NCI-H748 treated with DMSO at 0.1 percent for 48 hours (cell line): ENCODE measurements at regions not wholly inside any gene's neighbourhood (a gene's known extent, or its start where the extent isn't known, plus 50 kb on each side); places are given as distances from the start of the nearest gene placed in this dataset.
"Not testable (repeated sequence)": the region's sequence is repeated elsewhere in the genome, so short reads cannot be mapped to it uniquely, and the experiment has no call there.

Source experiments
- DNase-seq: peaks from one replicate; lab custom pipeline; 2025; lab: John Stamatoyannopoulos, UW

DNA sequence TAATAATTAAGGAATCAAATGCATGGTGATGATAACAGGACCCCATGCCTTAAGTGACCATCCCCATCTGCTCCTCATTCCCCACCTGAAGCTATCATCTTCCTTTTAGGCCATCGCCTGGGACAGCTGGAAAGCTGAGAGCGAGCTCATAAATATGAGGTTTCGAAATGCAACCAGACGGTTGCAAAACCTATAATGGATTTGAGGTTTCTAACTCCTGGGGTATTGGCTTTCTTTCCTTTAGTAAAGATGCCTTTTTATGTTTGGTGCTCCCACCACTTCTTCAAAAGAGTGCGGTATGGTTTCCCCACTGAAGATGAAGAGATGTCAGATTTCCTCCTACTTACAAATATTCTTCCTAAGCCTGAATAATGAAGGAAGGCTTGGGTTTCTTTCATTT lies 1589.5 kb upstream of the PIK3C3 start:
- no peak for DNase-seq

DNA sequence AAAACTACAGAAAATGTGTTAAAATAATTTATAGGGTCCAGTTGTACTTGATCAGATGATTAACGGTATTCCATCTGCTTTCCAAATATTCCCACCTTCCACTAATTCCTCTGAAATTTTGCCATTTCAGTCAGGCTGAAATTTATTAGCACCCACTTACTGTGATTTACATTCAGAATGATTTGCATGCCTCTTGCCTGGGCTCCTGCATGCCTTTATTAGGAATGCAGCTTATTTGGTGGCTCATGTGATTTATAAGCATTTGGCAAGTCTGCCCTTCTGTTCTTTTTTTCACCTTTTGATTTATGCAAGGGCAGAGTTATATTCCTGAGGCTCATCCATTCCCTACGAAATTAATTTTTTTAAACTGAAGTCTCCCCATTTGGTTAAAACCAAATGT lies 1594.5 kb upstream of the PIK3C3 start:
- DNase-seq: no peak

DNA sequence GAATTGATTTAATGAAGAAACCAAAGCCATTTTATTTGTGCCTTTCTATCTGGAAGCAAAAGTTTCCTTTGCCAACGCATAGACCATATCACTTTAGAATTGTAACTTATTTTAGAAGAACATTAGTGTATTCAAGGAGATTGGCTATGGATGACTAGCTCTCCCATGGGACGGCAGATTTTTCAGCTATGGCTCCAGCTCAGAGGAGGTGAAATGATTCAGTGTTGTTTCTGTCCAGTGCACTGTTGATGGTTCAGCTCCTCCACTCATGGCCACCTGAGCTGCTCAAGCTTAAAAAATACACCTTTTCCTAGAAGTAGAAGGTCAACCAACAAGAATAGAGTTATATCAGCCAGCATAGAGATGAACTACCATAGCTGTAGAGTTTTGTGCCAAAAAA lies 1597.5 kb upstream of the PIK3C3 start:
- no peak for DNase-seq

DNA sequence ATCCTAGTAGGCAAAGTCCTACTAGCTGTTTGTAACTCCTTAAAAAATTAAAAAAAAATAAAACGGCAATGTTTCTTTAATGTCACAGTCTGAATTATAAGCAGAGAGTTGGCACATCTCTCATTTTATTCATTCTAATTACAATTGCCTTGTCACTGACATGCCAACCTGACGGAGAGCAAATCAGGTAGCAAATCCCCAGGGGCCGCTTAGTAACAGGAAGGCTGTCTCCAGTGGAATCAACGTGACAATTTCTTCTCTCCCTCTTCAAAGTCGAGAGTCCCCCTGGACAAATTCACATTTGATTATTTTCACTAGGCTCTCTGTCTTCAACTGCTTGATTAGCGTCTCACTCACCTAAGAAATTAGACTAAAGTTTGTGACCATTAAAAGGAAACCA lies 1598.9 kb upstream of the PIK3C3 start:
- no peak for DNase-seq

DNA sequence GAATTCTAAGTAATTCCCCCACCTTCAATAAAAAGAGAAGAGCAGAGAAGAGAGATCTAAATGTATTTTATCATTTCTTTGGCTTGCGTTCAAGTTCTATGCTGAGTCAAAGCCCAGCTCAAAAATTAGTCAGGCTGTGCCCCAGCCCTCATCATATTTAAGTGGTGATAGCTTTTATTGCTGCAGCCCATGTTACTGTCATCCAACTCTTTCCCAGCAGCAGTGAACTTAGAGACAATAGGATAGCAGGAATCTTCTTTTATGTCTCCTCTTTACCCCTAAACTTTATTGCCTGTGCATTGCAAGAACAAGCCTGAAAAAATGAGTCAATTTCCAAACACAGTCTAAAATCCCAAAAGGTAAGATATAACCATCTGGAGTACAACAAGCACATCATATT lies 1599.3 kb upstream of the PIK3C3 start:
- DNase-seq: no peak

DNA sequence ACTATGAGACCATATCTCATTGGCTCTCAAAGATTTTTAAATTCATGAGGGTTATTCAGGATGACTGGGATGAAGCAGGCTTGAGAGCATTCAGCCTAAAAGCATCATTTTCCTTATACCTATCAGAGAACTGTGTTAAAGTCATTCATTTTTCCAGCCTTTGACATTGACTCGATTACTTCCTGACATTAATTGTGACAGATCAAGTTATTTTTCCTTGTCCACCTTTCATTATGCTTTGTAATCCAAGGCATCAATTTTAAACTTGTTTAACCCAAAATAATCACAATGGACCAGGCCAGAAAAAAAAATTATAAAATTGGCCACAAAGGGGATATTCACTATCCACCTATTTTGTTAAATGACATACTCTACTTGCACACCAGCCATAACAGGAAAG lies 1606.8 kb upstream of the PIK3C3 start:
- DNase-seq: no peak

DNA sequence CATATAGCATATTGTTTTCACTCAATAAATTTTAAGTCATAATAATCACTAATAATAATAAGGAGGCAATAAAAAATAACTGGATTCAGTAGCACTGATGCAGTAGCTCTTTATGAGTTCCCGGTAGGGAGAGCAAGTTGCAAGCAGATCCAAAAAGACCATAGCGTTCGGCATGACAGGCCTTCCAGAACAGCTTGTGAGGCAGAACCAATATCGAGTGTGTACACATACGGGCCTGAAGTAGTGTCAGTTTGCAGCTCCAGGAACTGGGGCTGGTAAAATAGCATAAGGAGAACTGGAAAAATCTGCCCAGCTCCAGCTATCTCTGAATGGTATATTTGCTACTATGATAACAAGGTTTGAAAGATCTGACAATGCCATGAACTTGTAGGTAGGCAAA lies 1607.8 kb upstream of the PIK3C3 start:
- DNase-seq: no peak

DNA sequence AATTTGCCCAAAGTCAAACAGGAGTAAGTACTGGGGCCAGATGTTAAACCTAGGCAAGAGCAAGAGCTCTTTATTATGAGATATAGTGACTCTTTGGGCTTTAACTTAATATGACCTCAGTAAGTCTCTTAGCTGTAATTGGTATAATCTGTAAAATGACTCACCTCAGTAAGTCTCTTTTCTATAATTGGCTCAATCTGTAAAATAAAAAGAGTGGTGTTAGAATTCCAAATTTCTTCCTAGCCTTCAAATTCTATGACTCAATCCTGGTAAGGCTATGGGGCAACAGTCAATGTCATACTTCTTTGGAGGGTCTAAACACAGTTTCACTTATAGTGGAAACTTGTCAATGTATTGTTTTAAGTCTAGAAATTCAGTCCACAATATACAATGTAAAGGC lies 1608.9 kb upstream of the PIK3C3 start:
- DNase-seq: no peak

DNA sequence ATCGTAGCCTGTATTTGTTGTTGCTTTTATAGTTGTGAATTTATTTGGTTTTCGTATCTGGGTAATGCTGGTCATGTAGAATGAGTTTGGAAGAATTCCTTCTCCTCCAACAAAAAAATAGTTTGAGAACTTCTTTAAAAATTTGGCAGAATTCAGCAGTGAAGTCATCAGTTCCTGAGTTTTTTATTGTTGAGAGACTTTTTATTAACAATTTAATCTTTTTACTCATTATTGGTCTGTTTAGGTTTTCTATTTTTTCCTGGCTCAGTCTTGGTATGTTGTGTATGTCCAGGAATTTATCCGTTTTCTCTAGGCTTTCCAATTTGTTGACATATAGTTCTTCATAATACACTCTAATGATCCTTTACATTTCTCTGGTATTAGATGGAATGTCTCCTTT lies 1613.3 kb upstream of the PIK3C3 start:
- DNase-seq: no peak

DNA sequence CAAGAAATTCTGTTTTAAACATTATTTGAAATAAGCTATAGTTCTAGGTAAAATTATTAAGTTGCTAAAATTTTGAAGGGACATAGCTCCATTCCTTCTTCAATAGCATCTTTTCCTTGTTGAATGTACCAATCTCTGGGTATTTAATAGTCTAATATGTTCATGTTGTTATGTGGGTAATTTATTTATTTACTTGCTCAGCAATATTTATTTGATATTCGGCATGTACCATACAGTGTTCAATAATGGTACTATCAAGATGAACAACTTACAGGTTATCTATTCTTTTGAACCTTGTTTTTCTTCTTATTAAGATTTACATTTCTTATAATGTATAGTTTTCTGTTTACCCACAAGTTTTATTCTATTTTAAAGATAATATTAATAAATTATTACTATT lies 1616.8 kb upstream of the PIK3C3 start:
- DNase-seq: no peak

DNA sequence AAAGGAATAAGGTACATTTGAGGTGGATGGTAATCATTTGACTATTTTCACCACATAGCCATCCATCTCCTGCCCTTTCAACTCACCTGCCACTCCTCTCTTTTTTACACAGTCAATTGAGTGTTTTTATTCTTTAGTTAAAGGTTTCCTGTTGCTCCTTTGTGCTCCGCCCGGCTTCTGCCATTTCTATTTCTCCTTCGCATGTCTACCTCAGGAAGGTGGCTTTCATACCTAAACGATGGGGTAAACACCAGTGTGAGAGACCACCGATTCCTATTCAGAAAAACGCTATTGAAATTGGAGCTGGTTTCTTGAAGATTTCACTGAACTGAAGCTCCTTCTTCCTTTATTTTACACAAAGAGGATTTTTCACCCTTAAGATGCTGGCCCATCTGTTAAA lies 1628.0 kb upstream of the PIK3C3 start:
- DNase-seq: no peak

DNA sequence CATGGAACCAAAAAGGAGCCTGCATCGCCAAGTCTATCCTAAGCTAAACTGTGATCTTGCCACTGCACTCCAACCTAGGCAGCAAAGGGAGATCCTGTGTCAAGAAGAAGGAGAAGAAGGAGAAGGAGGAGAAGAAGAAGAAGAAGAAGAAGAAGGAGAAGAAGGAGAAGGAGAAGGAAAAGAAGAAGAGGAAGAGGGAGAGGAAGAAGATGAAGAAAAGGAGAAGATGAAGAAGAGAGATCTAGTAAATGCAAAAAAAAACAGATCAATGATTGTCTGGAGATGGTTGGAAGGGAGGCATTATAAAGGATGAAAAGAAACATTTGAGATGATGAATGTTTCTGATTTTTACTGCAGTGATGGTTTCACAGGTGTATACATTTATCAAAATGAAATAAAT lies 1629.0 kb upstream of the PIK3C3 start:
- no peak for DNase-seq

DNA sequence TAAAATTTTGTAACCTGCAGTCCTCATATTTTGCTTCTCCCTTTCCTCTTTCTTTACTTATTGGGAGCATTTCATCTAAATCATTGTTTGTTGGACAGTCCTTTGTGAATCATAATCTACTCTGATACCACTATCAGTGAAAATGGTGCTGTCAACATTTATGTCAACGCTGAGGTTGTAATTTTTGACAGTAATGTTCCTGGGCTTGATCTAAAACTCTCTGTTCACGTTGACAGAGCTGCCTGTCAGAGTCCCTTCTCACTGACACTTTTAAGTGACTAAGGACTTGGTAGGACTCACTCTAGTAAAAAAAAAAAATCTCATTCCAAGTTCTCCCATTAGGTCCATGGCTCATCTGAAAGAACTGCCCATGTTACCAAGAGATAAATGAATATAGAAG lies 1640.8 kb upstream of the PIK3C3 start:
- DNase-seq: no peak

DNA sequence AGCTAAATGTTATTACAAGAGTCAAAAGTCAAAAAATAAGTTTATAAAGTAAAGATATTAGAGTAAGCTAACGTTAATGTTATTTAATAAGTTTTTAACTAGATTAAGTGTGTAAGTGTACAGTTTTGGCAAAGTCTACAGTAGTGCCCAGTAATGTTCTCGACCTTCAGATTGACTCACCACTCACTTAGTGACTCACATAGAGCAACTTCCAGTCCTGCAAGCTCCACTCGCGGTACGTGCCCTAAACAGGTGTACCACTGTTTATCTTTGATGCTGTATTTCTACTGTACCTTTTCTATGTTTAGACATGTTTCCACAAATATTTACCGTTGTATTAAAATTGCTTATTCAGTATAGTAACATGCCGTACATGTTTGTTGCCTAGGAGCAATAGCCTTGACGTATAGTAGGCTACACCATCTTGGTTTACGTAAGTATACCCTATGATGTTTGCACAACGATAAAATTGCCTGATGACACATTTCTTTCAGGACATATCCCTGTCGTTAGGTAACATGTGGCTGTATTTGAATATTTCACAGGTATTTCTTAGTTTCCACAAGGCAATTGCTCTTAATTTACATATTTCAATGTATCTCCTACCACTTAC lies 1641.9 kb upstream of the PIK3C3 start:
- no peak for DNase-seq

DNA sequence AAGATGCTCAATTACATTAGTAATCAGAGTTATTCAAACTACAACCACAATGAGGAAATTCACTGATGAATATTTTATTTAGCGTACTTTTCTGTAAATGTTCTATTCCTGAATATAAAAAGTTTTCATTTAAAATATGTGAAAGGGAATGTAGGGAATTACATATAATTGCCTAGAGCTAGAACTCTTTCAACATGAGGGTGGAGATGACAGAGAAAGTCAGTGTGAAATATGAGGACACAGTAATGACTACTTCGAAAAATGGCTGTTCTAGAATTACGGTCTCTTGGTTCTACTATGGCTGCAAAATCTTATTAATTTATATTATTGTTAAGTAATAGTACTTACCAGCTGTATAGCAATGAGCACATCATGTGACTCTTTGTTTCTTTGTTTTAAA lies 1647.4 kb upstream of the PIK3C3 start:
- DNase-seq: no peak

DNA sequence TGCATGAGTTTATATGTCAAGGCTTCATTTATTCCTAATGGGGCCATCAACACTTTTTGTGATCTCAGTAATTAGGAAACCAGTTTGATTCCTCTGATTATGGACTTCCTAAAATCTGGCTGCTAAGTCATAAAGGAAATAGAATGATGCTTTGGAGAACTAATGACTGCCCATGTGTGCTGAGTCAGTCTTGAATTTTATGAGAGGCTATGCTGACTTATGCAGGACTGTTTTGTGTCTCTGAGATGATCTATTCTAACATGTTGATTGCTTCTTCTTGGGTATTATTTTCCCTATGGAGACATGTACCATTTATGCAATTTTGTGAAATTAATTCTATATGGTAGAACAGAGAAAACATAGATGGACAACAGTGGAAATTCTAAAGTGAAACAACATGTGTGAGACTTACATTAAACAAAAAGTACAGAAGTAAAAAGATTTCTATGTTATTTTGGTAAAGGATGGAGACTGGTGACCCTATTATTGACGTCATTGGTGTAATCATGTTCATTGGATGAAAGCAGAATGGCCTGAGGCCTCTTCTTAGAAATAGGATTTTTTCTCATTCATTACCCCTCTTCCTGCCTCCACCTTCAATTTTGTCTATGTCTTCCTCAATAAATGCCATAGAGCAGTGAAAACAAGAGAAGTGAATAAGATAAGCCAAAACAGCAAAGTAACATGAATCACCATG lies 1658.2 kb upstream of the PIK3C3 start:
- no peak for DNase-seq

DNA sequence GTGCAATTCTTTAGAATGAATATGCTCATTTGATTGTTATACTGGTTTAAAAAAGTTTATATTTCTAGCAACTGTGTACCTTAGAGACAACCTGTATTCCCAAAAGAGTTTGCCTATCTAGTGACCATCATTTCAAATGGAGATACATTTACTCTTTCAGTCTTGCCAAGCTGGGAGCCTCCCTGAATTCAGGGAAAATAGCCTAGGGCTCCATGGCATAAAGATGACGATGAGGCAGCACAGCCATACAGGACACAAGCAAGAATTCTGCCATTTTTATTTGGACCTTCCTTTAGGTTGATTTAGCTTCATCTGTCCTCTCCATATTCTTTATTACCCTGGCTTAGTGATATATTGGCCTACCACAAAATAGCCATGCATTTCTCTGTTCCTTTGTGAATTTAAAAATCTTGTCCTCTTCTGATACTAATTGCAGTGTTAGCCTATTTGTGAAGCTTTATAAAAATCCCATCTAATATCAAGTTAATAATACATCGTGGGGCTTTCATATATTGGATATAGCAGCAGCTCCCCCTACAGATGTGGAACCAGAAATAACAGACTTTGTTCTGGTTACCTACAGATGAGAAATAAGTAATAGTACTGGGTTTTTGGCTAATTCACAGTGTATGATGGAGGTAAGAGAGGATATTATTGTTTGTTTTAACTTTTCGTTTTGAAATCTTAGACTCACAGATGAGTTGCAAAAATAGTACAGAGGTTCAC lies 1661.9 kb upstream of the PIK3C3 start:
- peak; percentile 52 for DNase-seq

DNA sequence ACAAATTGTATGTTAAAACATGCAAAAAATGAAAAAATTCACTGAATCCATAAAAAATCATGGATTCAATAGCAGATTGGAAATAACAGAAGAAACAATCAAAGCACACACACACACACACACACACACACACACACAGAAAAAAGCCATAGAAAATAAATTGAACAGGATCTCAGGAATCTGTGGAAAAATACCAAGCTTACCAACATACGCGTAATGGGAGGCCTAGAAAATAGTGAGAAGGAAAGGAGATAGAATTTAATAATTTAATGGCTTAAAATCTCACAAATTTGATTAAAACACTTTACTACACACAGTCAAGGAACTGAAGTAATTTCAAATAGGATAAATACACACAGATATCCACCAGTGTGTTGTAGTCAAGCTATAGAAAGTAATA lies 1671.5 kb upstream of the PIK3C3 start:
- DNase-seq: no peak

DNA sequence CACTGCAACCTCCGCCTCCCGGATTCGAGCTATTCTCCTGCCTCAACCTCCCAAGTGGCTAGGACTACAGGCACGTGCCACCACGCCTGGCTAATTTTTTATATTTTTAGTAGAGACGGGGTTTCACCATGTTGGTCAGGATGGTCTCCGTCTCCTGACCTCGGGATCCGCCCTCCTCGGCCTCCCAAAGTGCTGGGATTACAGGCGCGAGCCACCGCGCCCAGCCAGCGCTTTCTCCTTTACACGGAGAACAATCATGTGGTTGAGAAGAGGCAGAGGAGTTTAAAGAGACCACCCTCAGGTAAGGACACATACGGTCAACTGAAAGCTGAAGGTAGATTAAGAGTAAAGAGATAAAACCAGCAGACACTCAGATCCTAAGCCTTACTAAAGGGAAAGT lies 1673.7 kb upstream of the PIK3C3 start:
- DNase-seq: not testable (repeated sequence)

DNA sequence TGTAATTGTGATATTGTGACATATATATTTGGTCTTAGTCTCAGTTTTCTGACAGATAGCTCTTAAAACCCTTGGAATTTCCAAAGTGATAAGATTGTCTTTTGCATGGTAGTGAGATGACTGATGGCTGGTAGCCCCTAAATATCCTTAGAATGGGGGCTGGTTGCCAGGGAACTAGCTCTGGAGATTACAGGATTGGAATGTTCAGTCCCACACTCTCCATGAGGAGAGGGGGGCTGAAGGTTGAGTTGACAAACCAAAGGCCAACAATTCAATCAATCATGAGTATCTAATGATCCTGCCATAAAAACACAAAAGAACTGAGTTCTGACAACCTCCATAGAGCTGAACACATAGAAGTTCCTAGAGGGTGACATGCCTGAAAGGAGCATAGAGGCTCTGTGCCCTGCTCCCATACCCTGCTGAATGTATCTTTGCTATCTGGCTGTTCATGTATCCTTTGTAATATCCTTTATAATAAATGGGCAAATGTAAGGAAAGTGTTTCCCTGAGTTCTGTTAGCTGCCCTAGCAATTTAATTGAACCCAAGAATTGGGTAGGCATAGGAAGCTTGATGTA lies 1680.3 kb upstream of the PIK3C3 start:
- DNase-seq: no peak

DNA sequence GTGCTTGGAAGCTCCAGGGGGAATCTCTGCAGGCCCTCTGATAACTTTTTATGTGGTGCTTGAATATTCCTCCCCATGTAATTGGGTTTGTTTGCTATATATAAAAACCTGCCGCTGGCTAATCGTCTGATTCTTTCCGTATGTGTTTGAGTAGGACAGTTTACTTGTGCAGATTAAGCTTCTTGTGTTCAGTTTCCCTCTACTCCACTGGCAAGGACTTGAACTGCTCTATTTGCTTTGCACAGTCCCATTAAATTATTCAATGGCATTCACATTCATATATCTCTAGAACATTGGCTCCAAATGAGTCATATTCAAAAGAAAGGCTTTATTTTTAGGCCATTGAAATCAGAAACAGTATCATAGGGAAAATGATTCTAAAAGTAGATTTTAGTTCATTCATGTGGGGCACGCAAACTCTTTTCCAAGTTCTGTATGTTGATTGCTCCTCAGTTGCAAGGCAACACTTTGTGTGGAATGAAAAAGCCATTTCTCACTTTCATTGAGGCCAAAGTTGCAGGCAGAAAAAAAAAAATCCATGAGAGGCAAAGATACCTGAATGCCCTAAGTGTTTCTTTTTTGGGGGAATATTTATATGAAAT lies 1682.3 kb upstream of the PIK3C3 start:
- no peak for DNase-seq

DNA sequence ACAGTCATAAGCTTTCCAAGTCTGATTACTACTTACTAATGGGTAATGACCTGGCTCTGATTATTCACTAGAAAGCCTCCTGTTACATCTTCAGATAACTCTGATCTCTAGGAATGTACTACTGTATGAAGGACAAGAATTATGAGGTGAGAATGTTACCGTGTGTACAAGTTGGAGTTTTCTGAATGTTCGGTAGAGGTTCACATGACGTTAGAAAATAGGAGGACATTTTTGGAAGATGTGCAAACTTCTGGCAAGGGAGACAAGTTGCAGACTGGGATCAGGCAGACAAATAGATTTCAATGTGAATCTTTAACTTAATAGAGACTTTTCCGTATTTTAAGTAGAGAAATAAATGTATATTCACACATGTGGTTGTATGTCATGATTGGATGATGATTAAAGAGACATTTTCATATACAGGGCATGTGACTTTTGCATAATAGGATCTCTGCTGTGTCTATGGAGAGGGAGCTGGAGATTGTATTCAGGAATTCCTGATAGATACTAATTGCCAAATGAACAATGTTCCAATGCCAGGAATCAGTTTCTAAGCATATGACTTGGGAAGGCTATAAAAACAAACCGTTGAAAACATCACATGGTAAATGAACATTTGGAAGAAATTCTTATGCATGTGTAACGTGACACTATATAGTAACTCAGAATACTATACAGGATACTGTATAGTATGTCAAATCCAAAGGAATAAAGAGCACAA lies 1695.8 kb upstream of the PIK3C3 start:
- no peak for DNase-seq
